BLaER1 (cell line): ENCODE measurements at regions not wholly inside any gene's neighbourhood (a gene's known extent, or its start where the extent isn't known, plus 50 kb on each side); places are given as distances from the start of the nearest gene placed in this dataset.

Source experiments
- H3K27ac ChIP-seq: shearing (Covaris generic); formaldehyde crosslinking; 2 replicates; pipeline ENCODE4 v1.8.1; 2022
- H3K27me3 ChIP-seq: shearing (Covaris generic); formaldehyde crosslinking; 2 replicates; pipeline ENCODE4 v1.8.1; 2022
- H3K36me3 ChIP-seq: shearing (Covaris generic); formaldehyde crosslinking; 2 replicates; pipeline ENCODE4 v1.8.1; 2022
- H3K4me1 ChIP-seq: shearing (Covaris generic); formaldehyde crosslinking; 2 replicates; pipeline ENCODE4 v1.8.1; 2022
- H3K4me2 ChIP-seq: shearing (Covaris generic); formaldehyde crosslinking; 2 replicates; pipeline ENCODE4 v1.8.1; 2022
- H3K4me3 ChIP-seq: shearing (Covaris generic); formaldehyde crosslinking; 2 replicates; pipeline ENCODE4 v1.8.1; 2022
- H3K9ac ChIP-seq: shearing (Covaris generic); formaldehyde crosslinking; 2 replicates; pipeline ENCODE4 v1.8.1; 2022
- H3K9me3 ChIP-seq: shearing (Covaris generic); formaldehyde crosslinking; 2 replicates; pipeline ENCODE4 v1.8.1; 2022
- H4K20me1 ChIP-seq: shearing (Covaris generic); formaldehyde crosslinking; 2 replicates; pipeline ENCODE4 v1.8.1; 2022
- Cebpa-rat ChIP-seq: shearing (Covaris generic); IDR thresholded peaks from 2 replicates; pipeline ENCODE4 v1.8.1; 2022

DNA sequence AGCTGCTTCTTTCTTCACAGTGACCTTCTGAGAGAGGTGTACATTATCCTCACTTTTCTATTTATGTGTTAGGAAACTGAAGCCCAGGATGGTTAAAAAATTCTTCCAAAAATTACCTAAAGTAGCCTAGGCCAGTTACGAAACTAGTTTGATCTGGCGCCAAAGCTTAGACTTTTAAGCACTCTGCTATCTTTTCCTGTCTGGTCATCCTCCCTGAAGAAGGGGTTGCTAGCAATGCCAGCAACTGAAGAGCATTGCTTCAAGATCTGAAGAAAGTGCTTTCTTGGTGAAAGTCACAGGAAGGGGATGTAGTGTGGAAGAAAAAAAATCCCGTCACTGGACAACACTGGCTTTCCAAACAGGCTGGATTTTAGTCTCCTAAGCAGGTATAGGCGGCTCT lies 618.8 kb upstream of the GRM7 start:
- no peaks in the 10 kb centered on the region for H3K36me3 ChIP-seq
- no peaks in the 10 kb centered on the region for H4K20me1 ChIP-seq
- no peaks in the 10 kb centered on the region for H3K4me1 ChIP-seq
- no peaks in the 10 kb centered on the region for H3K9me3 ChIP-seq
- TF ChIP-seq Cebpa-rat = no peak
- H3K27me3 ChIP-seq = no peaks in the 10 kb centered on the region
- H3K27ac ChIP-seq = no peak overlapping the region
- H3K9ac ChIP-seq = no peak overlapping the region
- H3K4me2 ChIP-seq = no peak overlapping the region
- H3K4me3 ChIP-seq = no peak overlapping the region

DNA sequence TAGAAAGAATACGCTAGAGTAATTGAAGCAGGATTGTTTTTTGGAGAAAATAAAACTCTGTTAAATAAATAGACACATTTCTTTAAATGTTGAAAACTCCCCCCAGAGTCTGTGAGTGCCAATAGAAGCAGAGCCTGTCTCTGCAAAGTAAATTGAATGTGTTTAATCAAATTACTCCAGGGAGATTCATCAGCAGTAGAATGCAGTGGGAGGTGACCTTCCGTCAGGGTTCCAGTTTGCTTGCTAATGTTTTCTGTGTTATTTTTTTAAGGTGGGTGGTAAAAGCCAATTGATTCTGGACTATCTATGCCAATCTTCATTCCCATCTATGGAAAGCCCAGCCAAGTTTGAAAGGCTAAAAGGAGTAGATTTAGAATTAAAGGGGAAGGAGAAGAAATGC lies 612.4 kb upstream of the GRM7 start:
- no peak overlapping the region for H3K4me3 ChIP-seq
- no peak for TF ChIP-seq Cebpa-rat
- no peak overlapping the region for H3K4me2 ChIP-seq
- H3K27me3 ChIP-seq = no peaks in the 10 kb centered on the region
- H3K4me1 ChIP-seq = peaks cover 21% of the 10 kb centered on the region
- H3K36me3 ChIP-seq = no peaks in the 10 kb centered on the region
- no peaks in the 10 kb centered on the region for H4K20me1 ChIP-seq
- no peak overlapping the region for H3K27ac ChIP-seq
- no peaks in the 10 kb centered on the region for H3K9me3 ChIP-seq
- H3K9ac ChIP-seq = no peak overlapping the region

DNA sequence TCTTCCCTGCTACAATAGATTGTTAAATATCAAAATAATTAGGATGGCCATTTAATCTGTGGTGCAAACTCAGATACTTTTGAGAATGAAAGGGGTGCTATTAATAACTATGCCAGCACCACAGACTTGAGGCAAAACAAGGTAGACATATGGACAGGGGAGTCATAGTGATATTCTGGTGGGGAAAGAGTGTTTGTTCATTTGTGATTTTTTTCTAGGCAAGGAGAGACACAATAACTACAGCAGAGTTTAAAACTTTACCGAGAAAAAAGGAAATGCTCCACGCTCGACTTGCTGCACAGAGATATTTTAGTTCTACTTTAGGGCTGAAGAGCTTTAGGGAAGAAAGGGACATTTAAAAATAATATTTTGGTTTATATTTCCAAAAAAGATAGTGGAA lies 611.2 kb upstream of the GRM7 start:
- H3K4me1 ChIP-seq = peaks cover 21% of the 10 kb centered on the region
- no peak overlapping the region for H3K9ac ChIP-seq
- peak overlapping the region; percentile 64 for H3K4me2 ChIP-seq
- H3K9me3 ChIP-seq = no peaks in the 10 kb centered on the region
- no peaks in the 10 kb centered on the region for H3K27me3 ChIP-seq
- TF ChIP-seq Cebpa-rat = no peak
- no peaks in the 10 kb centered on the region for H4K20me1 ChIP-seq
- H3K36me3 ChIP-seq = no peaks in the 10 kb centered on the region
- no peak overlapping the region for H3K27ac ChIP-seq
- no peak overlapping the region for H3K4me3 ChIP-seq

DNA sequence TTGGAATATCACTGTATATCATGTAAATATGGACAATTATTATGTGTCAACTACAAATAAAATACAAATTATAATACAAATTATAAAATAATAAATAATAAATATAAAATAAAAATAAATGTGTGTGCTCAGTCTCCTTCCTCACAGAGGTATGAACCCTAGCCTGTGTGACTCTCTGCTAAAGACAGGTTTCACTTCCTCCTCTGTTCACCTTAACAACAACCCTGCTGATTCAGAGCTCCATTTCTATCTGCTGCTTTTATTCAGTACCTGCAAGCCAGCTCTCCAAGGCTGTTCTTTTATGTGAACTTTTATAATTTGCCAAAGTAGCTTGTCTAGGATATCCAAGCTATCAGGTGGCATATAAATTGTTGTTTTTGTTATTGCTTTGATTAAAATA lies 610.7 kb upstream of the GRM7 start:
- H4K20me1 ChIP-seq = no peaks in the 10 kb centered on the region
- TF ChIP-seq Cebpa-rat = no peak
- H3K4me3 ChIP-seq = no peak overlapping the region
- no peak overlapping the region for H3K27ac ChIP-seq
- peak overlapping the region; percentile 64 for H3K4me2 ChIP-seq
- H3K36me3 ChIP-seq = no peaks in the 10 kb centered on the region
- no peaks in the 10 kb centered on the region for H3K27me3 ChIP-seq
- H3K9me3 ChIP-seq = no peaks in the 10 kb centered on the region
- H3K9ac ChIP-seq = no peak overlapping the region
- peaks cover 21% of the 10 kb centered on the region for H3K4me1 ChIP-seq

DNA sequence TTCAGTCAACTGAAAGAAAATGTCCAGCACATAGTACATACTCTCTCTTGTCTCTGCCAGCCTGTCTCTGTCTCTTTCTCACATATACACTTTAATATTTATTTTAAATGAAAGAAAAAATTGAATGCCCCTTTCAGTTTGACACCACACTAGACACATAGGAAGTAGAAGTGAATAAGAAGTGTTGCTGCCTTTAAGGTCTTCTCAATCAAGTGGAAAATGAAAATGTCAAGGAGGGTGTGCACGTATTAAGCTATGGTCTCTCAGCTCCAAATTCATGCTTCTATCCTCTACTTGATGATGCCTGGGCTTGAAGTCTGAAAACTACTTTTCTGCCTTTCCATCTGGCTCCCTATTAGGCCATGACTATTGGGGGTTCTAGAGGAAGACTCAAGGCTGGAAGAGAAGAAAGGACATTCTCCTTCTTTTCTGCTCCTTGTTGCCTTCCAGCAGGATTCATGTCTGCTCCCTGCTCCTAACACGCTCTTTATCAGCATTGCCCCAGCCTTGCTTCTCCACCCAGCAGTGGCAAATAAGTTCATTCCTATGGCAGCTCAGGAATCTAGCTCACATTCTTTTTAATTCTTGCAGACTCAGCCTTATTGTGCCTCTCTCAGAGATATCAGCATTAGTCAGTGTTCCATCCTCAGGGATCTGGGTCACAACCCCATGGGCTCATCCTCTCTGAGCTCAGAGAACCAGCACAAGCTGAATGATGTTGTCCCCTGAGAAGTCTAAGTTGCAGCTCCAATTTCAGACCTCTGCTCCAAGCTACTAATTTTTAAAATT lies 609.1 kb upstream of the GRM7 start:
- H3K9ac ChIP-seq = no peak overlapping the region
- no peaks in the 10 kb centered on the region for H3K9me3 ChIP-seq
- no peaks in the 10 kb centered on the region for H3K36me3 ChIP-seq
- no peak overlapping the region for H3K4me3 ChIP-seq
- no peaks in the 10 kb centered on the region for H3K27me3 ChIP-seq
- no peak overlapping the region for H3K4me2 ChIP-seq
- H4K20me1 ChIP-seq = no peaks in the 10 kb centered on the region
- no peak overlapping the region for H3K27ac ChIP-seq
- H3K4me1 ChIP-seq = peaks cover 21% of the 10 kb centered on the region
- no peak for TF ChIP-seq Cebpa-rat

DNA sequence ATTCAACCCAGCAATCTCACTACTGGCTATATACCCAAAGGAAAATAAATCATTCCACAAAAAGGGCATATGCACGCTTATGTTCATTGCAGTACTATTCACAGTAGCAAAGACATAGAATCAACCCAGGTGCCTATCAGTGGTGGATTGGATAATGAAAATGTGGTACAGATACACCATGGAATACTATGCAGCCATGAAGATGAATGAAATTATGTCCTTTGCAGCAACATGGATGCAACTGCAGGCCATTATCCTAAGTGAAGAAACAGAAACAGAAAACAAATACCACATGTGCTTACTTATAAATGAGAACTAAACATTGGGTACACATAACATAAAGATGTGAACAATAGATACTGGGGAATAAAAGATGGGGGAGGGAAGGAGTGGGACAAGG lies 606.4 kb upstream of the GRM7 start:
- no peaks in the 10 kb centered on the region for H4K20me1 ChIP-seq
- peaks cover 13% of the 10 kb centered on the region for H3K4me1 ChIP-seq
- no peaks in the 10 kb centered on the region for H3K27me3 ChIP-seq
- no peaks in the 10 kb centered on the region for H3K9me3 ChIP-seq
- no peak for TF ChIP-seq Cebpa-rat
- no peak overlapping the region for H3K4me3 ChIP-seq
- H3K27ac ChIP-seq = no peak overlapping the region
- no peak overlapping the region for H3K4me2 ChIP-seq
- H3K36me3 ChIP-seq = no peaks in the 10 kb centered on the region
- H3K9ac ChIP-seq = no peak overlapping the region

DNA sequence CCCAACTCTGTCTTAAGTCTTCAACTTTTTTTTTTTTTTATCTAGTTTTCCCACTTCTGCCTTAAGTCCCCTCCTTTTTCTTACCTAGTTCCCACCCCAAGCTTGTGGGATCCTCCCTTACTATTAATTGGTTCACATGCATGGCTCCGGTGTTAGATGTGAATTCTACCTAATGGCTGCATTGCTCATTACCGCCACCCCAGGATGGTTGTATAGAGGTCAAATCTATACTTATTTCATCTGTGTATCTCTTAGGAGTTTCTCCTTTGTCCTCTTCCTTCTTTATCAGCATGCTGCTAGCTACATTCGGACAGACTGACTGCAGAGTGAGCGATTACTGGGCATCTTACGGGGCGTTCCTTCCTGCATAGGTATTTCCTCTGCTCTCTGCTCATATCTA lies 605.7 kb upstream of the GRM7 start:
- Histone ChIP-seq H4K20me1 (no peaks in the 10 kb centered on the region), H3K27ac (no peak overlapping the region), H3K9me3 (no peaks in the 10 kb centered on the region), H3K36me3 (no peaks in the 10 kb centered on the region), H3K27me3 (no peaks in the 10 kb centered on the region), H3K4me2 (no peak overlapping the region), H3K9ac (no peak overlapping the region), H3K4me3 (no peak overlapping the region), H3K4me1 (peaks cover 5% of the 10 kb centered on the region)
- no peak for TF ChIP-seq Cebpa-rat

DNA sequence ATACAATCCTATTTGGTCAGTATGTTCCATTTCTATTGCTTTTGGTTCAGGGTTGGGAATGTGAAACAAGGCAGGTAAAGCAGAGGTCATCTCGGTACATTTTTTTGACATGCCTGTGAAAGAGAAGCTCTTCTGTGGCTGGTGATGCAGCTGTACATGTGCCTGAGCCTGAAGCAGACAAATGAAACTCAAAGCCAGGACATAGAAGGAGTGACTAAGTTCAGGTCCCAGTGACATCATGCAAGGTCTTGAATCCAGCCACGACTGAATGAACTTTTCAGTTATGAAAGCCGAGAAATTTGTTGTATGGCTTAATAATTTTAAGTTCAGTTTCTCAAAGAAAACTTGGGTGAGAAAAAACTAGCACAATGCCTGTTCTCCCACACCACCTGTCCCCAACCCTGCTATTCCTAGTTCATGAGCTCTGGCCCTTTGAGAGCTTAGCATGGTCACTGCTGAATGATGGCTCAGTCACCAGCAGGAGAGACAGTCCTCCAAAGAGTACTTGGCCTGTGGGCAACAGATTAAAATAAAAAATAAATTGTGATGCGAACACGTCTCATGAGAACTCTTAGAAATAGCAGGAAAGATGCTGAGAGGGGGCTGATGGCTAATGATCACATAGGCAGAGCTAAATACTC lies 600.2 kb upstream of the GRM7 start:
- TF ChIP-seq Cebpa-rat = no peak
- Histone ChIP-seq H3K36me3 (no peaks in the 10 kb centered on the region), H3K27me3 (no peaks in the 10 kb centered on the region), H3K4me3 (no peak overlapping the region), H3K9ac (no peak overlapping the region), H3K4me2 (no peak overlapping the region), H3K4me1 (no peaks in the 10 kb centered on the region), H3K27ac (no peak overlapping the region), H4K20me1 (no peaks in the 10 kb centered on the region), H3K9me3 (no peaks in the 10 kb centered on the region)

DNA sequence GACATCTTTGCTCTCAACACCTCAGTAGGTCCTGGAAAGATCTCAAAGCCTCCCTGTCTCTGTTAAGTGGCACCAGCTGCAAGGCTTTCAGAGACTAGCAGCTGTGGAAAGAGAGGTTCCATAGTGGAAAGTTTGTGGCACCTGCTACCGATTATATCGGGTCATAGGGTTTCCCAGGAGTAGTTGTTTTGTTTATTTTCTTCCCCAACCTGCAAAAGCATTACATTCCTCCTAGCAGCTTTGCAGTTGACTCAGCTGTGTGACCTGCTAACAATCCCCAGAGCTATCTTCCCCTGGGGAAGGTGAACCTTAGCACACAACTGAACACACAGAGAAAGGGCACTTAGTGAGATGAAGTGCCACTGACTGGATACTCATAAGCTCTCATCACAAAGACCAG lies 598.9 kb upstream of the GRM7 start:
- no peaks in the 10 kb centered on the region for H3K9me3 ChIP-seq
- no peak overlapping the region for H3K4me2 ChIP-seq
- no peak overlapping the region for H3K9ac ChIP-seq
- no peaks in the 10 kb centered on the region for H4K20me1 ChIP-seq
- no peaks in the 10 kb centered on the region for H3K27me3 ChIP-seq
- H3K4me1 ChIP-seq = no peaks in the 10 kb centered on the region
- H3K4me3 ChIP-seq = no peak overlapping the region
- no peak for TF ChIP-seq Cebpa-rat
- no peak overlapping the region for H3K27ac ChIP-seq
- no peaks in the 10 kb centered on the region for H3K36me3 ChIP-seq

DNA sequence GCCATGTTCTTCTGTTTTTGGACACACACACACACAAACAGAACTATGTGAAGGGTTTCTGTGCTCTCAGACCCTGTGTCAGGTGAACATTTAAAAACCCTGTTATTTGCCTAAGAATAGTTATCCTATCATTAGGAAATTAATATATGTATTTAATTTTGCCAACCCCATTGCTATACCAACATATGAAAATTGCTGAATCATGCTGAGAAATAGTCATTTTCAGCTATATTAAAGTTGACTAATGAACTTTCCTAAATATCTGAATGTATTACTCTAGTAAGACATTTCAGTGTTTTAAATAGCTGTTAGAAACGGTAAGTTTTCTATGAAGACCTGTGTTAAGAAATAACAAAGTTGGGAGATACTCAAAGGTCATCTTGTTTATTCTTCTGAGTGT lies 596.9 kb upstream of the GRM7 start:
- Histone ChIP-seq H3K4me2 (no peak overlapping the region), H3K4me1 (no peaks in the 10 kb centered on the region), H3K9ac (no peak overlapping the region), H3K9me3 (no peaks in the 10 kb centered on the region), H3K4me3 (no peak overlapping the region), H4K20me1 (no peaks in the 10 kb centered on the region), H3K36me3 (no peaks in the 10 kb centered on the region), H3K27ac (no peak overlapping the region), H3K27me3 (no peaks in the 10 kb centered on the region)
- TF ChIP-seq Cebpa-rat = no peak
